ENCODE measurements at regions not wholly inside any gene's neighbourhood (a gene's known extent, or its start where the extent isn't known, plus 50 kb on each side); places are given as distances from the start of the nearest gene placed in this dataset.

- TF ChIP-seq CTCF (IDR thresholded peaks at IDR 0.05; ENCODE audit: low read depth, low read length, poor library complexity, severe bottlenecking) (no peak), EZH2phosphoT487 (IDR thresholded peaks at IDR 0.05; ENCODE audit: borderline replicate concordance, low read length) (no peak)
These were observed 152.2 kb upstream of the PDE1C start for GRCh38 chr7:32222251-32222900.

All from DOHH2 (cell line).